Breast epithelium (tissue), 4 donors: ENCODE measurements at regions not wholly inside any gene's neighbourhood (a gene's known extent, or its start where the extent isn't known, plus 50 kb on each side); places are given as distances from the start of the nearest gene placed in this dataset.

Experiments
- DNase-seq, 2 donors: peaks; one replicate each; pipeline ENCODE4 v3.0.0-alpha.2; 2019; ENCODE audit warnings: low spot score in 2 of 2
- H3K27ac ChIP-seq, 2 donors: fragments of 200-600 bp; sonication (generic) in 1 of 2; one replicate each; pipeline ENCODE4 v1.5.1; 2016 to 2019; ENCODE audit warnings: mild to moderate bottlenecking in 1 of 2
- H3K27me3 ChIP-seq, 2 donors: fragments of 200-600 bp; sonication (generic) in 1 of 2; one replicate each; pipeline versions ENCODE4 v1.5.1 to v1.6.0; 2017 to 2019; ENCODE audit warnings: control low read depth in 1 of 2, mild to moderate bottlenecking in 1 of 2
- H3K36me3 ChIP-seq: fragments of 200-600 bp; one replicate; pipeline ENCODE4 v1.5.1; 2019
- H3K4me1 ChIP-seq, 2 donors: fragments of 200-600 bp; sonication (generic); one replicate each; pipeline ENCODE4 v1.5.1; 2016 to 2019; ENCODE audit warnings: control low read depth in 1 of 2
- H3K4me3 ChIP-seq, 3 donors: fragments of 200-600 bp; sonication (generic); 1 replicate in 2 of 3; 2 replicates in 1 of 3; pipeline ENCODE4 v1.5.1; 2016 to 2019; ENCODE audit warnings: mild to moderate bottlenecking in 3 of 3, moderate library complexity in 2 of 3
- H3K9me3 ChIP-seq, 2 donors: fragments of 200-600 bp; sonication (generic) in 1 of 2; one replicate each; pipeline ENCODE4 v1.5.1; 2016 to 2019; ENCODE audit warnings: control low read depth in 1 of 2
- POLR2A ChIP-seq: fragments of 450-650 bp; IDR thresholded peaks from one replicate; pipeline ENCODE4 v1.6.1; 2016; ENCODE audit warnings: antibody characterized with exemption, mild to moderate bottlenecking, moderate library complexity
- POLR2AphosphoS5 ChIP-seq, 3 donors: sonication (generic); formaldehyde crosslinking; IDR thresholded peaks; one replicate each; pipeline ENCODE4 v1.6.1; 2017; ENCODE audit warnings: antibody characterized with exemption in 3 of 3
- intact Hi-C: fragments of 100-400 bp; cut with DNase I; formaldehyde crosslinking; loops from one replicate; pipeline ENCODE4 v1.15.1; 2023; ENCODE audit warnings: low total_unique reads
- TF ChIP-seq, protein P1 (sequence below), 3 donors: fragments of 450-650 bp; IDR thresholded peaks; one replicate each; pipeline ENCODE4 v1.5.1; 2016 to 2017; ENCODE audit warnings: antibody characterized with exemption in 3 of 3, mild to moderate bottlenecking in 3 of 3, moderate library complexity in 3 of 3

- Histone ChIP-seq H3K27ac (no peak overlapping the region), H3K27me3 (no peaks in the 10 kb centered on the region), H3K4me1 (no peaks in the 10 kb centered on the region), H3K4me3 (no peak overlapping the region), H3K36me3 (no peaks in the 10 kb centered on the region), H3K9me3 (no peaks in the 10 kb centered on the region)
- DNase-seq, result no peak
- TF ChIP-seq, protein P1, sequence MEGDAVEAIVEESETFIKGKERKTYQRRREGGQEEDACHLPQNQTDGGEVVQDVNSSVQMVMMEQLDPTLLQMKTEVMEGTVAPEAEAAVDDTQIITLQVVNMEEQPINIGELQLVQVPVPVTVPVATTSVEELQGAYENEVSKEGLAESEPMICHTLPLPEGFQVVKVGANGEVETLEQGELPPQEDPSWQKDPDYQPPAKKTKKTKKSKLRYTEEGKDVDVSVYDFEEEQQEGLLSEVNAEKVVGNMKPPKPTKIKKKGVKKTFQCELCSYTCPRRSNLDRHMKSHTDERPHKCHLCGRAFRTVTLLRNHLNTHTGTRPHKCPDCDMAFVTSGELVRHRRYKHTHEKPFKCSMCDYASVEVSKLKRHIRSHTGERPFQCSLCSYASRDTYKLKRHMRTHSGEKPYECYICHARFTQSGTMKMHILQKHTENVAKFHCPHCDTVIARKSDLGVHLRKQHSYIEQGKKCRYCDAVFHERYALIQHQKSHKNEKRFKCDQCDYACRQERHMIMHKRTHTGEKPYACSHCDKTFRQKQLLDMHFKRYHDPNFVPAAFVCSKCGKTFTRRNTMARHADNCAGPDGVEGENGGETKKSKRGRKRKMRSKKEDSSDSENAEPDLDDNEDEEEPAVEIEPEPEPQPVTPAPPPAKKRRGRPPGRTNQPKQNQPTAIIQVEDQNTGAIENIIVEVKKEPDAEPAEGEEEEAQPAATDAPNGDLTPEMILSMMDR (IDR thresholded peaks at IDR 0.05), result no peak
- no peak for TF ChIP-seq POLR2AphosphoS5 (IDR thresholded peaks at IDR 0.05)
- TF ChIP-seq POLR2A, result no peak
- intact Hi-C loops, result no loop called here
Measured at GRCh38 chr5:125152461-125153189, 406.2 kb upstream of the ZNF608 start.

GRCh38 chr5:125153231-125153630, 406.8 kb upstream of the ZNF608 start:
- Histone ChIP-seq H3K4me3 (no peak overlapping the region), H3K27ac (no peak overlapping the region), H3K27me3 (no peaks in the 10 kb centered on the region), H3K9me3 (no peaks in the 10 kb centered on the region), H3K36me3 (no peaks in the 10 kb centered on the region), H3K4me1 (no peaks in the 10 kb centered on the region)
- intact Hi-C loops, result no loop called here
- TF ChIP-seq POLR2AphosphoS5 (IDR thresholded peaks at IDR 0.05) (no peak), POLR2A (no peak)
- TF ChIP-seq, protein P1 (IDR thresholded peaks at IDR 0.05), result no peak
- DNase-seq, result no peak

- TF ChIP-seq POLR2AphosphoS5 (IDR thresholded peaks at IDR 0.05), result no peak
- TF ChIP-seq POLR2A, result no peak
- TF ChIP-seq, protein P1 (IDR thresholded peaks at IDR 0.05), result no peak
- intact Hi-C loops, result loop anchor here (5.0 kb wide), 1 partner anchor 782 kb away; no protein-coding TSS in a partner anchor
- Histone ChIP-seq H3K27ac (no peak overlapping the region), H3K36me3 (no peaks in the 10 kb centered on the region), H3K4me3 (no peak overlapping the region), H3K4me1 (no peaks in the 10 kb centered on the region), H3K27me3 (no peaks in the 10 kb centered on the region), H3K9me3 (no peaks in the 10 kb centered on the region)
- DNase-seq, result no peak
Measured at GRCh38 chr5:125154301-125155110, 408.1 kb upstream of the ZNF608 start.

DNA sequence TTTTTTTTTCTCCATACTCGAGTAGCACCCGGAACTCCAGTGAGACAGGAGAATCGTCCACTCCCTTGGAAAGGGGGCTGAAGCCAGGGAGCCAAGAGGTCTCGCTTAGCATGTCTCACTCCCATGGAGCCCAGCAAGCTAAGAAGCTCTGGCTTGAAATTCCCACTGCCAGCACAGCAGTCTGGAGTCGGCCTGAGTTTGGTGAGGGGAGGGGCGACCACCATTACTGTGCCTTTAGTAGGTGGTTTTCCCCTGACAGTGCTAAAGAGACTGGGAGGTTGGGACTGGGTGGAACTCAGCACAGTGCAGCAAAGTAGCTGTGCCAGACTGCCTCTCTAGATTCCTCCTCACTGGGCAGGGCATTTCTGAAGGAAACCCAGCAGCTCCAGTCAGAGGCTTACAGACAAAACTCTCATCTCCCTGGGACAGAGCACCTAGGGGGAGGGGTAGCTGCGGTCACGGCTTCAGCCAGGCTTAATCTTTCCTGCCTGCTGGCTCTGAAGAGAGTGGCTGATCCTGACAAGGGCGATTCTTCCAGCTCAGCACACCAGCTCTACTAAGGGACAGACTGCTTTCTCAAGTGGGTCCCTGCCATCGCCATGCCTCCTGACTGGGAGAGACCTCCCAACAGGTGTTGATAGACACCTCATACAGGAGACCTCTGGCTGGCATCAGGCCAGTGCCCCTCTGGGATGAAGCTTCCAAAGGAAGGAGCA, 414.5 kb upstream of the ZNF608 start:
- Histone ChIP-seq H3K27me3 (no peaks in the 10 kb centered on the region), H3K4me3 (no peak overlapping the region), H3K36me3 (no peaks in the 10 kb centered on the region), H3K9me3 (peaks cover 0 to 8% of the 10 kb centered on the region in 2 donors), H3K27ac (no peak overlapping the region), H3K4me1 (no peaks in the 10 kb centered on the region)
- DNase-seq, result no peak
- intact Hi-C loops, result no loop called here
- TF ChIP-seq POLR2A (no peak), POLR2AphosphoS5 (IDR thresholded peaks at IDR 0.05) (no peak)
- TF ChIP-seq, protein P1 (IDR thresholded peaks at IDR 0.05), result no peak
